ENCODE measurements at regions not wholly inside any gene's neighbourhood (a gene's known extent, or its start where the extent isn't known, plus 50 kb on each side); places are given as distances from the start of the nearest gene placed in this dataset.

DNA sequence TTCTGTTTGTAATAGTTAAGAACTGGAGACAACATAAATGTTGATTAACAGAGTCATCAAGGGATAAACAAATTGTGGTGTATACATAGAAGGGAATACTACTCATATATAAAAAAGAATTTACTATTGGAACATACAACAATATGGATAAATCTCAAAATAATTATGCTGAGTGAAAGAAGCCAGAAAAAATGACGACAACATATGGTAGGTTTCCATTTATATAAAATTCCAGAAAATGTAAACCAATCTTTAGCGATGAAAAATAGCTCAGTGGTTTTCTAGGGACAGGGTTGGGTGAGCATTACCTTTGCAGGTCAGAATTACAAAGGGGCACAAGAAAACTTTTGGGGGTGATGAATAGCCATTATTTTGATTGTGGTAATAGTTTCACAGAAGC is 431.6 kb downstream of the PTPRU start:
- TF ChIP-seq, protein P1, sequence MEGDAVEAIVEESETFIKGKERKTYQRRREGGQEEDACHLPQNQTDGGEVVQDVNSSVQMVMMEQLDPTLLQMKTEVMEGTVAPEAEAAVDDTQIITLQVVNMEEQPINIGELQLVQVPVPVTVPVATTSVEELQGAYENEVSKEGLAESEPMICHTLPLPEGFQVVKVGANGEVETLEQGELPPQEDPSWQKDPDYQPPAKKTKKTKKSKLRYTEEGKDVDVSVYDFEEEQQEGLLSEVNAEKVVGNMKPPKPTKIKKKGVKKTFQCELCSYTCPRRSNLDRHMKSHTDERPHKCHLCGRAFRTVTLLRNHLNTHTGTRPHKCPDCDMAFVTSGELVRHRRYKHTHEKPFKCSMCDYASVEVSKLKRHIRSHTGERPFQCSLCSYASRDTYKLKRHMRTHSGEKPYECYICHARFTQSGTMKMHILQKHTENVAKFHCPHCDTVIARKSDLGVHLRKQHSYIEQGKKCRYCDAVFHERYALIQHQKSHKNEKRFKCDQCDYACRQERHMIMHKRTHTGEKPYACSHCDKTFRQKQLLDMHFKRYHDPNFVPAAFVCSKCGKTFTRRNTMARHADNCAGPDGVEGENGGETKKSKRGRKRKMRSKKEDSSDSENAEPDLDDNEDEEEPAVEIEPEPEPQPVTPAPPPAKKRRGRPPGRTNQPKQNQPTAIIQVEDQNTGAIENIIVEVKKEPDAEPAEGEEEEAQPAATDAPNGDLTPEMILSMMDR (IDR thresholded peaks at IDR 0.05; ENCODE audit: control extremely low read depth, extremely low read depth) = no peak
- Histone ChIP-seq H3K9ac (ENCODE audit: insufficient read depth in 1 of 2, low read length in 2 of 2) (no peak overlapping the region), H3K36me3 (ENCODE audit: control insufficient read depth in 4 of 4, insufficient read depth in 4 of 4, low read length in 4 of 4) (no peaks in the 10 kb centered on the region), H3K4me3 (no peak overlapping the region), H3K27me3 (ENCODE audit: control insufficient read depth in 3 of 3, insufficient read depth in 3 of 3, low read length in 2 of 3) (peaks cover 0 to 11% (median 4%) of the 10 kb centered on the region in 3 donors), H3K9me3 (ENCODE audit: control insufficient read depth in 4 of 4, insufficient read depth in 3 of 4, low read length in 3 of 4) (no peaks in the 10 kb centered on the region), H3K4me1 (ENCODE audit: control insufficient read depth in 5 of 5, insufficient read depth in 5 of 5, low read length in 5 of 5) (no peaks in the 10 kb centered on the region), H3K27ac (ENCODE audit: low read depth in 1 of 2, low read length in 1 of 2) (no peak overlapping the region)
- ATAC-seq (ENCODE audit: insufficient read depth, low FRiP score) (no peak), DNase-seq (no peak)
- 86 to 88% methylated on average over 2 of the region's 2 CpGs for WGBS, 2 donors

DNA sequence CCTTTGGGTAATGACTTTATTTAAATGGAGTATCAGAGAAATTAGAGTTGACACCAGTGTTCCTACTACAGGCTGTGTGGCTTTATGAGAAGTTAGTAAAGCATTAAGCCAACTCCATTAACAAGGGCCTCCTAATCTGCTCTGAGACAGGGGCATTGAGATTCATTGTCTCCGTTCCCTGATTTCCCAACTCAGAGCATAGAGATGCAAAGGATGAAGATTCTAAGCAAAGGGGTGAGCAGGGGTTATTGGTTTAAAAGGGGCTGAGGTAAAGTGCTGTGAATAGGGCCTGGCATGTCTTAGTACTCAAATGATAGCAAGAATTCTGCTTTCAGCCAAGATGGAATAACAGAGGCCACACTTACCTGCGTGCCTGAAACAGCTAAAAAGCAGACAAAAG is 428.4 kb downstream of the PTPRU start:
- TF ChIP-seq, protein P1 (IDR thresholded peaks at IDR 0.05; ENCODE audit: control extremely low read depth, extremely low read depth) = no peak
- Histone ChIP-seq H3K36me3 (ENCODE audit: control insufficient read depth in 4 of 4, insufficient read depth in 4 of 4, low read length in 4 of 4) (no peaks in the 10 kb centered on the region), H3K4me3 (no peak overlapping the region), H3K9ac (ENCODE audit: insufficient read depth in 1 of 2, low read length in 2 of 2) (no peak overlapping the region), H3K4me1 (ENCODE audit: control insufficient read depth in 5 of 5, insufficient read depth in 5 of 5, low read length in 5 of 5) (no peaks in the 10 kb centered on the region), H3K27ac (ENCODE audit: low read depth in 1 of 2, low read length in 1 of 2) (no peak overlapping the region), H3K9me3 (ENCODE audit: control insufficient read depth in 4 of 4, insufficient read depth in 3 of 4, low read length in 3 of 4) (peaks cover 0 to 3% (median 0%) of the 10 kb centered on the region in 4 donors), H3K27me3 (ENCODE audit: control insufficient read depth in 3 of 3, insufficient read depth in 3 of 3, low read length in 2 of 3) (peaks cover 0 to 10% (median 4%) of the 10 kb centered on the region in 3 donors)
- 82 to 87% methylated on average over 2 of the region's 2 CpGs for WGBS, 2 donors
- DNase-seq = no peak
- ATAC-seq (ENCODE audit: insufficient read depth, low FRiP score) = no peak

DNA sequence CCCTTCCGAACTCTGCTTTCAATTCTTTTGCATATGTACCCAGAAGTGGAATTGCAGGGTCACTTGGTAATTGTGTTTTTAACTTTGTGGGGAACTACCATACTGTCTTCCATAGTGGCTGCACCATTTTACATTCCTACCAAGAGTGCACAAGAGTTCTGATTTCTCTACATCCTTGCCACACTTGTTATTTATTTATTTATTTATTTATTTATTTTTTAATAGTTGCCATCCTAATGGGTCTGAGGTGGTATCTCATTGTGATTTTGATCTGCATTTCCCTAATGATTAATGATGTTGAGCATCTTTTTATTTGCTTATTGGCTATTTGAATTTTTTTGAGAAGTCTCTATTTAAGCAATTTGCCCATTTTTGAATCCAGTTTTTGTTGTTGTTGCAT is 422.4 kb downstream of the PTPRU start:
- Histone ChIP-seq H3K27ac (ENCODE audit: low read depth in 1 of 2, low read length in 1 of 2) (no peak overlapping the region), H3K4me1 (ENCODE audit: control insufficient read depth in 5 of 5, insufficient read depth in 5 of 5, low read length in 5 of 5) (no peaks in the 10 kb centered on the region), H3K9ac (ENCODE audit: insufficient read depth in 1 of 2, low read length in 2 of 2) (no peak overlapping the region), H3K9me3 (ENCODE audit: control insufficient read depth in 4 of 4, insufficient read depth in 3 of 4, low read length in 3 of 4) (peaks cover 0 to 3% (median 0%) of the 10 kb centered on the region in 4 donors), H3K36me3 (ENCODE audit: control insufficient read depth in 4 of 4, insufficient read depth in 4 of 4, low read length in 4 of 4) (no peaks in the 10 kb centered on the region), H3K27me3 (ENCODE audit: control insufficient read depth in 3 of 3, insufficient read depth in 3 of 3, low read length in 2 of 3) (no peaks in the 10 kb centered on the region), H3K4me3 (no peak overlapping the region)
- ATAC-seq (ENCODE audit: insufficient read depth, low FRiP score) (no peak), DNase-seq (no peak)
- TF ChIP-seq, protein P1 (IDR thresholded peaks at IDR 0.05; ENCODE audit: control extremely low read depth, extremely low read depth) = no peak
- WGBS, 2 donors = 83 to 92% methylated on average over 1 of the region's 1 CpG

DNA sequence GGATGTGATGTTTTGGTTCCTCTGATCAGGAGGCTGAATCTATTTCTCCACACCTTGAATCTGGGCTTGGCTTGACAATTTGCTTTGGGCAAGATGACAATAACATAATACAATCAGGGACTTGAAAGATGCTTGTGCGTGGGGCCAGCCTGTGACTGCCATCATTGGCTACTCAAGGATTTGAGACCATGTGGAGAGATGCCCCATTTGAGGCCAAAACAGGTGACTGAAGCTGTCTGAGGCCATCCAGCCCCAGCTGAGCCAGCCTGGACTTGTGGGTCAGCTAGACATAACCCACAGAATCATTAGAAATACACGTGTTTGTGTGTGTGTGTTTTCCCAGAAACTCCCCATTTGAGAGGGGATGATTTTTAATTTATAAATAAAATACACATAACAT is 421.5 kb downstream of the PTPRU start:
- no peaks in the 10 kb centered on the region for H3K4me1 ChIP-seq (ENCODE audit: control insufficient read depth in 5 of 5, insufficient read depth in 5 of 5, low read length in 5 of 5)
- ATAC-seq (ENCODE audit: insufficient read depth, low FRiP score) (no peak), DNase-seq (no peak)
- 77% methylated on average over 2 of the region's 2 CpGs for WGBS, 2 donors
- H3K4me3 ChIP-seq = no peak overlapping the region
- H3K36me3 ChIP-seq (ENCODE audit: control insufficient read depth in 4 of 4, insufficient read depth in 4 of 4, low read length in 4 of 4) = no peaks in the 10 kb centered on the region
- no peak overlapping the region for H3K27ac ChIP-seq (ENCODE audit: low read depth in 1 of 2, low read length in 1 of 2)
- no peak overlapping the region for H3K9ac ChIP-seq (ENCODE audit: insufficient read depth in 1 of 2, low read length in 2 of 2)
- H3K27me3 ChIP-seq (ENCODE audit: control insufficient read depth in 3 of 3, insufficient read depth in 3 of 3, low read length in 2 of 3) = no peaks in the 10 kb centered on the region
- TF ChIP-seq, protein P1 (IDR thresholded peaks at IDR 0.05; ENCODE audit: control extremely low read depth, extremely low read depth) = no peak
- peaks cover 0 to 3% (median 0%) of the 10 kb centered on the region in 4 donors for H3K9me3 ChIP-seq (ENCODE audit: control insufficient read depth in 4 of 4, insufficient read depth in 3 of 4, low read length in 3 of 4)
